Body of pancreas (tissue), 4 donors: ENCODE measurements at regions not wholly inside any gene's neighbourhood (a gene's known extent, or its start where the extent isn't known, plus 50 kb on each side); places are given as distances from the start of the nearest gene placed in this dataset.

Source experiments
- ATAC-seq: fragments of 150-250 bp; one replicate; pipeline ENCODE4 v1.9.1; 2016
- DNase-seq, 4 donors: peaks; one replicate each; pipeline ENCODE4 v3.0.0-alpha.2; 2019
- H3K27ac ChIP-seq, 4 donors: fragments of 200-600 bp; sonication (generic); 1 replicate in 3 of 4; 2 replicates in 1 of 4; pipeline versions ENCODE4 v1.5.1 to v1.6.1; 2016 to 2019; ENCODE audit warnings: mild to moderate bottlenecking in 1 of 4, mixed read lengths in 1 of 4, moderate library complexity in 1 of 4
- H3K27me3 ChIP-seq, 2 donors: fragments of 200-600 bp; sonication (generic); one replicate each; pipeline ENCODE4 v1.6.0; 2016; ENCODE audit warnings: mild to moderate bottlenecking in 1 of 2
- H3K36me3 ChIP-seq, 2 donors: fragments of 200-600 bp; sonication (generic); replicated peaks in 1 of 2; 2 replicates each; pipeline ENCODE4 v1.5.1; 2016; ENCODE audit warnings: low read depth in 2 of 2; ENCODE audit not compliant: insufficient read depth in 1 of 2
- H3K4me1 ChIP-seq: fragments of 200-600 bp; sonication (generic); one replicate; pipeline ENCODE4 v1.6.0; 2016
- H3K4me3 ChIP-seq, 2 donors: fragments of 200-600 bp; sonication (generic); 1 replicate in 1 of 2; 2 replicates in 1 of 2; pipeline ENCODE4 v1.5.1; 2016 to 2019
- H3K9me3 ChIP-seq, 3 donors: fragments of 200-600 bp; sonication (generic); 1 replicate in 2 of 3; 2 replicates in 1 of 3; pipeline ENCODE4 v1.5.1; 2016
- CTCF ChIP-seq, 7 experiments: fragments of 450-650 bp in 4 of 7; fragments of 200-600 bp in 3 of 7; sonication (generic) in 3 of 7; IDR thresholded peaks; one replicate each; pipeline ENCODE4 v1.5.1; 2016 to 2019; ENCODE audit warnings: antibody characterized with exemption in 7 of 7
- POLR2A ChIP-seq, 3 donors: fragments of 450-650 bp; IDR thresholded peaks; one replicate each; pipeline ENCODE4 v1.6.1; 2016; ENCODE audit warnings: antibody characterized with exemption in 3 of 3, mild to moderate bottlenecking in 2 of 3
- WGBS, 2 donors: methylation state at CpG; one replicate each; pipeline ENCODE4 v1.1.5; 2017; 5-methylcytosine and 5-hydroxymethylcytosine counted together
- intact Hi-C: fragments of 100-400 bp; cut with DNase I; formaldehyde crosslinking; loops from one replicate; pipeline ENCODE4 v1.15.1; 2023

GRCh38 chr14:55771242-55771981 is 191.4 kb downstream of the KTN1 start:
- DNase-seq (no peak), ATAC-seq (no peak)
- H3K27ac ChIP-seq, result no peak overlapping the region

DNA sequence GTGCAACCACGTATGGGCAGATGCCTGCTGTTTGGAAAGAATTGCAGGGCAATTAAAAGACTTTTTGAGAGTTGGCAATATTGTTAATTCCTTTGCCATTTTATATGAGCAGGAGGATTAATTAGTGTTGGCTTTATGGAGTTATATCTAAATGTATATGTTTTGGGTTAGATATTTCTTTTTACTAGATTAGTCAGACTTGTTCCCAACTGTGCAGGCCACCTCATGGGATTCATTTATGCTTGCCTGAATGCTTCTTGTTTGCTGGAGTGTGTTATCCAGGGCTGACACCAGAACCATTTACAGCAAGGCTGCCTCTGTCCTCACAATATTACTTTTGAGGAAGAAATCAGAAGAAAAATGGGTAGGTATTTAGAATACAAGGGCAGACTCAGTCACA is 192.5 kb downstream of the KTN1 start:
- H3K4me3 ChIP-seq, result no peak overlapping the region
- 71 to 80% methylated on average over 1 of the region's 1 CpG for WGBS, 2 donors
- TF ChIP-seq POLR2A (IDR thresholded peaks at IDR 0.05), result no peak
- no peak for TF ChIP-seq CTCF (IDR thresholded peaks at IDR 0.05)
- intact Hi-C loops, result no loop called here
- ATAC-seq (no peak), DNase-seq (no peak)
- H3K27ac ChIP-seq, result no peak overlapping the region
- H3K4me1 ChIP-seq, result no peaks in the 10 kb centered on the region
- H3K9me3 ChIP-seq, result no peaks in the 10 kb centered on the region
- H3K27me3 ChIP-seq, result no peaks in the 10 kb centered on the region
- H3K36me3 ChIP-seq, result no peaks in the 10 kb centered on the region

More at GRCh38 chr14:55771242-55771981, 191.4 kb downstream of the KTN1 start:
- intact Hi-C loops, result no loop called here
- Histone ChIP-seq H3K4me3 (no peak overlapping the region), H3K4me1 (no peaks in the 10 kb centered on the region), H3K27me3 (no peaks in the 10 kb centered on the region), H3K9me3 (no peaks in the 10 kb centered on the region), H3K36me3 (no peaks in the 10 kb centered on the region)
- TF ChIP-seq POLR2A (IDR thresholded peaks at IDR 0.05) (no peak), CTCF (IDR thresholded peaks at IDR 0.05) (no peak)
- 70 to 80% methylated on average over 2 of the region's 2 CpGs for WGBS, 2 donors

DNA sequence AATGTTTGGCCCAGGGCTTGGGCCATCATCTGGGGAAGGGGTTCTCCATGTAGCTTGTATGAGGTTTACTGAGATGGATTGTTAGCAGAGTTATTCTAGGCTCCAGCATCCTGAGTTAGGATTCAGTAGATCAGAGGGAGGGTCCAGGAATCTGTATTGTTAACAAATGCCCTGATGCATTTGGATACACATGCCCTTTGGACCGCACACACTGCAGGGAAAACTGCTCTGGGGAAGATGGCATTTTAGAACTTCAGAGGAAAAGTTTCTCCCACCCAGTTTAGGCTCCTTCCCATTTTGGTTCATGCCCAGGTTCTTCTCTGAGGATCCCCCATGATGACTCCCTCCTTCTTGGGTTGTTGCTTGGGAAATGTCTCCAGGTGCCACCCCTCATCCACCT is 193.3 kb downstream of the KTN1 start:
- ATAC-seq, result no peak
- H3K9me3 ChIP-seq, result no peaks in the 10 kb centered on the region
- H3K36me3 ChIP-seq, result no peaks in the 10 kb centered on the region
- no peak for TF ChIP-seq POLR2A (IDR thresholded peaks at IDR 0.05)
- TF ChIP-seq CTCF (IDR thresholded peaks at IDR 0.05), result no peak
- H3K27ac ChIP-seq, result no peak overlapping the region
- WGBS, 2 donors, result 90 to 100% methylated on average over 1 of the region's 1 CpG
- H3K4me1 ChIP-seq, result no peaks in the 10 kb centered on the region
- no peaks in the 10 kb centered on the region for H3K27me3 ChIP-seq
- H3K4me3 ChIP-seq, result no peak overlapping the region
- intact Hi-C loops, result no loop called here
- DNase-seq, result no peak

GRCh38 chr14:55773984-55774545 is 194.1 kb downstream of the KTN1 start:
- WGBS, 2 donors, result 68 to 73% methylated on average over 1 of the region's 1 CpG
- Histone ChIP-seq H3K27ac (no peak overlapping the region), H3K4me1 (no peaks in the 10 kb centered on the region), H3K27me3 (no peaks in the 10 kb centered on the region), H3K36me3 (no peaks in the 10 kb centered on the region), H3K4me3 (no peak overlapping the region), H3K9me3 (no peaks in the 10 kb centered on the region)
- ATAC-seq (no peak), DNase-seq (no peak)
- intact Hi-C loops, result no loop called here
- TF ChIP-seq CTCF (IDR thresholded peaks at IDR 0.05) (no peak), POLR2A (IDR thresholded peaks at IDR 0.05) (no peak)

DNA sequence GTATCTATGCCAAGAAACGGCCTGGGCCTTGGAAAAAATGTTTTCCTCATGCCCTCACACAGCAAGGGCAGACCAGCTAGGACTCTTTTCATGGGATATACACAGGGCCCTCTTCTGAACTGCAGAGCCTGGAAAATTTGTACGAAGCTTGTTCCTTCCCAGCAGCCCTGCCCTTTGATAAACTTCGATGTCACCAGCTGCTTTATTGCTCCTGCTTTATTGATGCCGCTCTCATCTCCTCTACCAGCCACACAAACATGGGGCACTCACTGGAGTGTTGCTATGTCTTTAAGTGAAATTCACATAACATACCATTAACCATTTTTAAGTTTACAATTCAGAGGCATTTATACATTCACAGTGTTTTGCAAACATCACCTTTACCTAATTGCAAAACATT is 197.9 kb downstream of the KTN1 start:
- Histone ChIP-seq H3K4me1 (peaks cover 7% of the 10 kb centered on the region), H3K4me3 (no peak overlapping the region), H3K27me3 (no peaks in the 10 kb centered on the region), H3K9me3 (no peaks in the 10 kb centered on the region), H3K36me3 (no peaks in the 10 kb centered on the region), H3K27ac (no peak overlapping the region)
- TF ChIP-seq POLR2A (IDR thresholded peaks at IDR 0.05) (no peak), CTCF (IDR thresholded peaks at IDR 0.05) (no peak)
- DNase-seq (no peak), ATAC-seq (no peak)
- intact Hi-C loops, result no loop called here
- WGBS, 2 donors, result 70% methylated on average over 4 of the region's 4 CpGs
